ENCODE measurements at regions not wholly inside any gene's neighbourhood (a gene's known extent, or its start where the extent isn't known, plus 50 kb on each side); places are given as distances from the start of the nearest gene placed in this dataset.

DNA sequence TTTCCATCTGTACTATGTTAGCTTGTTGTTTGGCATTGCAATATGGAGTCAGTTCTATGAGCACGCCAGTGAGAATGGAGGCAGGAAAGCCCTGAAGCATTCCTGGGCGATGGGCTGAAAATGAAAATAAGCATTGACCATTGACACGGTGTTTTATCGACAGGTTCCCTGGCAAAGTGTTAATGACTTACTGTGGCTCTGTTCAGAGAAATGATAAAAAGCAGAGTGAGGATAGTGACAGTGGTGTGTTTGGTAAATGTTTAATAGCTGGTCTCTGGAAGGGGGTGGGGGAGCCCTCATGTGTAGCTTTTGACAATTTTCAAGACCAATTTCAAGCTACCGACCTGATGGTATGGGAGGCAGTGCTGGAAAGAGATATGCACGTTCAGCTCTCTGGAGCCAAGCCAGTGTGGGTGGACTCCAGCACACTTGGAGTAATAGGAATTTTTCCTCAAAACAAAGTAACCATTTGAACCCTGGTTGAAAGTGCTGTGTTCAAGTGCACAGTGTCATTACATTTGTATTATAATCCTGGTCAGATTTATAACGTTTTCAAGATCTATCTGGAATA, 341.7 kb upstream of the ROBO2 start:
- no peak for DNase-seq
- ATAC-seq (ENCODE audit: low read depth) = no peak
- ChIA-PET POLR2A (no interaction called here), CTCF (no interaction called here)
- Mint-ChIP-seq H3K4me1 (no peaks in the 10 kb centered on the region), H3K27ac (no peak overlapping the region), H3K9me3 (ENCODE audit: insufficient read depth) (no peaks in the 10 kb centered on the region), H3K4me3 (no peak overlapping the region), H3K27me3 (no peaks in the 10 kb centered on the region)
- 62% methylated on average over 5 of the region's 7 CpGs for WGBS (ENCODE audit: insufficient coverage)
- Histone ChIP-seq H3K9me3 (ENCODE audit: control extremely low read depth in 1 of 3, control insufficient read depth in 2 of 3, insufficient read depth in 1 of 3, low read length in 2 of 3) (peaks cover 0 to 2% (median 0%) of the 10 kb centered on the region in 3 donors), H3K4me2 (replicated peaks; ENCODE audit: low read depth, low read length, poor library complexity, severe bottlenecking) (no peak overlapping the region), H4K20me1 (ENCODE audit: control insufficient read depth, insufficient read depth, low read length, poor library complexity, severe bottlenecking) (no peaks in the 10 kb centered on the region), H3K27me3 (replicated peaks in 1 of 4; ENCODE audit: control extremely low read depth in 1 of 4, control insufficient read depth in 3 of 4, insufficient read depth in 4 of 4, low read length in 3 of 4) (no peaks in the 10 kb centered on the region), H3K36me3 (replicated peaks in 1 of 2; ENCODE audit: control extremely low read depth in 1 of 2, control insufficient read depth in 1 of 2, extremely low read depth in 1 of 2, insufficient read depth in 2 of 2, low read length in 1 of 2) (no peaks in the 10 kb centered on the region), H3K9ac (ENCODE audit: low read length) (no peak overlapping the region), H3K79me2 (ENCODE audit: control insufficient read depth, insufficient read depth, low read length) (no peaks in the 10 kb centered on the region), H3K27ac (ENCODE audit: low read length in 2 of 2) (no peak overlapping the region), H3K4me3 (ENCODE audit: control extremely low read depth in 1 of 5, extremely low read depth in 1 of 5, insufficient read depth in 1 of 5, low read depth in 2 of 5, low read length in 4 of 5) (no peak overlapping the region), H3K4me1 (ENCODE audit: control insufficient read depth in 2 of 2, insufficient read depth in 2 of 2, low read length in 2 of 2) (no peaks in the 10 kb centered on the region), H2AFZ (ENCODE audit: insufficient read depth, low read depth, low read length, poor library complexity, severe bottlenecking) (no peak overlapping the region)
- intact Hi-C loops (cut with micrococcal nuclease) = no loop called here
- TF ChIP-seq, protein P1, sequence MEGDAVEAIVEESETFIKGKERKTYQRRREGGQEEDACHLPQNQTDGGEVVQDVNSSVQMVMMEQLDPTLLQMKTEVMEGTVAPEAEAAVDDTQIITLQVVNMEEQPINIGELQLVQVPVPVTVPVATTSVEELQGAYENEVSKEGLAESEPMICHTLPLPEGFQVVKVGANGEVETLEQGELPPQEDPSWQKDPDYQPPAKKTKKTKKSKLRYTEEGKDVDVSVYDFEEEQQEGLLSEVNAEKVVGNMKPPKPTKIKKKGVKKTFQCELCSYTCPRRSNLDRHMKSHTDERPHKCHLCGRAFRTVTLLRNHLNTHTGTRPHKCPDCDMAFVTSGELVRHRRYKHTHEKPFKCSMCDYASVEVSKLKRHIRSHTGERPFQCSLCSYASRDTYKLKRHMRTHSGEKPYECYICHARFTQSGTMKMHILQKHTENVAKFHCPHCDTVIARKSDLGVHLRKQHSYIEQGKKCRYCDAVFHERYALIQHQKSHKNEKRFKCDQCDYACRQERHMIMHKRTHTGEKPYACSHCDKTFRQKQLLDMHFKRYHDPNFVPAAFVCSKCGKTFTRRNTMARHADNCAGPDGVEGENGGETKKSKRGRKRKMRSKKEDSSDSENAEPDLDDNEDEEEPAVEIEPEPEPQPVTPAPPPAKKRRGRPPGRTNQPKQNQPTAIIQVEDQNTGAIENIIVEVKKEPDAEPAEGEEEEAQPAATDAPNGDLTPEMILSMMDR (IDR thresholded peaks at IDR 0.05) = no peak
- TF ChIP-seq EZH2 (IDR thresholded peaks at IDR 0.05; ENCODE audit: borderline replicate concordance, insufficient read depth, low read depth, low read length, poor library complexity, severe bottlenecking) = no peak

DNA sequence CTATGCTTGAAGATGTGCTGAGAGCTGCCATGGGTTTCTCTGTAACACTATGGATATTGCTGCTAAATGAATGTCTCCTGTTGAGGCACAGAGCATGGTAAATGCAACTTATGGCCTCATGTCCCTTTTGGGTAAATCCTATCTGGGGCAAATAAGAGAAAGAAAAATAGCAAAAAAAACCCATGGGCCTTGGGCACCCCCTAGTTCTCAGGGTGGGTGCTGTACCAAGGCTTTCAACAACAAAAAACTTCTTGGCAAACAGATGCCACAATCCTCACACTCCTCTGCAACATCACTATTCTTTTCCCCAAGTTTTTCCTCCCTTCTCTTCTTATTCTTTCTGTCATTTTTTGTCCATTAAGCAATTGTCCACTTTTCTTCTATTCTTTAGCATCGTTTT, 340.1 kb upstream of the ROBO2 start:
- H3K9me3 ChIP-seq (ENCODE audit: control extremely low read depth in 1 of 3, control insufficient read depth in 2 of 3, insufficient read depth in 1 of 3, low read length in 2 of 3) = no peaks in the 10 kb centered on the region
- no peak overlapping the region for H3K4me3 Mint-ChIP-seq
- ChIA-PET CTCF (no interaction called here), POLR2A (no interaction called here)
- no peak overlapping the region for H2AFZ ChIP-seq (ENCODE audit: insufficient read depth, low read depth, low read length, poor library complexity, severe bottlenecking)
- 56% methylated on average over 1 of the region's 1 CpG for WGBS (ENCODE audit: insufficient coverage)
- no peak overlapping the region for H3K4me3 ChIP-seq (ENCODE audit: control extremely low read depth in 1 of 5, extremely low read depth in 1 of 5, insufficient read depth in 1 of 5, low read depth in 2 of 5, low read length in 4 of 5)
- H3K9ac ChIP-seq (ENCODE audit: low read length) = no peak overlapping the region
- ATAC-seq (ENCODE audit: low read depth) (no peak), DNase-seq (no peak)
- intact Hi-C loops (cut with micrococcal nuclease) = no loop called here
- no peaks in the 10 kb centered on the region for H3K4me1 Mint-ChIP-seq
- no peaks in the 10 kb centered on the region for H3K27me3 Mint-ChIP-seq
- H3K4me1 ChIP-seq (ENCODE audit: control insufficient read depth in 2 of 2, insufficient read depth in 2 of 2, low read length in 2 of 2) = no peaks in the 10 kb centered on the region
- H3K9me3 Mint-ChIP-seq (ENCODE audit: insufficient read depth) = no peaks in the 10 kb centered on the region
- no peaks in the 10 kb centered on the region for H4K20me1 ChIP-seq (ENCODE audit: control insufficient read depth, insufficient read depth, low read length, poor library complexity, severe bottlenecking)
- no peaks in the 10 kb centered on the region for H3K36me3 ChIP-seq (replicated peaks in 1 of 2; ENCODE audit: control extremely low read depth in 1 of 2, control insufficient read depth in 1 of 2, extremely low read depth in 1 of 2, insufficient read depth in 2 of 2, low read length in 1 of 2)
- no peak overlapping the region for H3K4me2 ChIP-seq (replicated peaks; ENCODE audit: low read depth, low read length, poor library complexity, severe bottlenecking)
- H3K27me3 ChIP-seq (replicated peaks in 1 of 4; ENCODE audit: control extremely low read depth in 1 of 4, control insufficient read depth in 3 of 4, insufficient read depth in 4 of 4, low read length in 3 of 4) = no peaks in the 10 kb centered on the region
- no peak overlapping the region for H3K27ac Mint-ChIP-seq
- no peaks in the 10 kb centered on the region for H3K79me2 ChIP-seq (ENCODE audit: control insufficient read depth, insufficient read depth, low read length)
- no peak for TF ChIP-seq EZH2 (IDR thresholded peaks at IDR 0.05; ENCODE audit: borderline replicate concordance, insufficient read depth, low read depth, low read length, poor library complexity, severe bottlenecking)
- TF ChIP-seq, protein P1 (IDR thresholded peaks at IDR 0.05) = no peak
- H3K27ac ChIP-seq (ENCODE audit: low read length in 2 of 2) = no peak overlapping the region
